SU-DHL-6 (cell line): ENCODE measurements at regions not wholly inside any gene's neighbourhood (a gene's known extent, or its start where the extent isn't known, plus 50 kb on each side); places are given as distances from the start of the nearest gene placed in this dataset.

Source experiments
- H2AFZ ChIP-seq: fragments of 200-600 bp; sonication (generic); 2 replicates; pipeline ENCODE4 v1.6.1; 2014; ENCODE audit warnings: low read depth, mild to moderate bottlenecking, moderate library complexity, mixed read lengths, antibody characterized with exemption, low read length; ENCODE audit not compliant: severe bottlenecking
- H3F3A ChIP-seq: fragments of 200-600 bp; shearing (Covaris generic); 2 replicates; pipeline ENCODE4 v1.6.0; 2016; ENCODE audit warnings: antibody characterized with exemption, mild to moderate bottlenecking; ENCODE audit not compliant: insufficient read depth
- H3K27ac ChIP-seq: fragments of 200-600 bp; sonication (generic); 2 replicates; pipeline ENCODE4 v1.5.1; 2016; ENCODE audit warnings: low read depth, mild to moderate bottlenecking, low read length, moderate library complexity, mixed read lengths
- H3K27me3 ChIP-seq: fragments of 200-600 bp; sonication (generic), shearing (Covaris generic); 2 replicates; pipeline ENCODE4 v1.6.0; 2014; ENCODE audit warnings: mild to moderate bottlenecking, low read length
- H3K36me3 ChIP-seq: fragments of 200-600 bp; sonication (generic); 2 replicates; pipeline ENCODE4 v1.6.1; 2014; ENCODE audit warnings: mild to moderate bottlenecking, low read length, mixed read lengths
- H3K4me2 ChIP-seq: fragments of 300-600, 200-600 bp; shearing (Covaris generic), sonication (generic); 2 replicates; pipeline ENCODE4 v1.6.0; 2014; ENCODE audit warnings: low read length, low read depth, mild to moderate bottlenecking; ENCODE audit not compliant: poor library complexity, severe bottlenecking
- H3K4me3 ChIP-seq: fragments of 200-600 bp; sonication (generic); 2 replicates; pipeline ENCODE4 v1.5.1; 2014; ENCODE audit warnings: antibody characterized with exemption, low read length, mild to moderate bottlenecking, mixed read lengths; ENCODE audit not compliant: insufficient read depth, poor library complexity, severe bottlenecking
- H3K79me2 ChIP-seq: fragments of 200-600 bp; sonication (generic); 2 replicates; pipeline ENCODE4 v1.6.1; 2014; ENCODE audit warnings: mild to moderate bottlenecking, low read length, moderate library complexity; ENCODE audit not compliant: insufficient read depth
- H3K9ac ChIP-seq: fragments of 200-600 bp; sonication (generic); 2 replicates; pipeline ENCODE4 v1.7.0; 2014; ENCODE audit warnings: mild to moderate bottlenecking, low read length
- H3K9me2 ChIP-seq: fragments of 200-600 bp; sonication (generic); replicated peaks from 2 replicates; pipeline ENCODE4 v1.6.1; 2014; ENCODE audit warnings: low read length; ENCODE audit not compliant: insufficient read depth
- H3K9me3 ChIP-seq: fragments of 200-600 bp; sonication (generic); 2 replicates; pipeline ENCODE4 v1.6.1; 2014; ENCODE audit warnings: low read length, mixed read lengths; ENCODE audit not compliant: insufficient read depth
- H4K20me1 ChIP-seq: fragments of 200-600 bp; sonication (generic); 2 replicates; pipeline ENCODE4 v1.6.1; 2014; ENCODE audit warnings: low read depth, mild to moderate bottlenecking, antibody characterized with exemption, low read length, moderate library complexity, mixed read lengths
- EZH2phosphoT487 ChIP-seq: fragments of 200-600 bp; sonication (generic), shearing (Covaris generic); conservative IDR thresholded peaks from 2 replicates; pipeline ENCODE4 v1.6.1; 2018; ENCODE audit warnings: mild to moderate bottlenecking, antibody characterized with exemption, low read length, moderate library complexity, mixed read lengths
- TF ChIP-seq, protein P1 (sequence below): fragments of 200-600 bp; sonication (generic); IDR thresholded peaks from one replicate; pipeline ENCODE4 v1.5.1; 2017; ENCODE audit warnings: antibody characterized with exemption, mild to moderate bottlenecking, low read length, moderate library complexity; ENCODE audit not compliant: insufficient read depth, poor library complexity, severe bottlenecking

DNA sequence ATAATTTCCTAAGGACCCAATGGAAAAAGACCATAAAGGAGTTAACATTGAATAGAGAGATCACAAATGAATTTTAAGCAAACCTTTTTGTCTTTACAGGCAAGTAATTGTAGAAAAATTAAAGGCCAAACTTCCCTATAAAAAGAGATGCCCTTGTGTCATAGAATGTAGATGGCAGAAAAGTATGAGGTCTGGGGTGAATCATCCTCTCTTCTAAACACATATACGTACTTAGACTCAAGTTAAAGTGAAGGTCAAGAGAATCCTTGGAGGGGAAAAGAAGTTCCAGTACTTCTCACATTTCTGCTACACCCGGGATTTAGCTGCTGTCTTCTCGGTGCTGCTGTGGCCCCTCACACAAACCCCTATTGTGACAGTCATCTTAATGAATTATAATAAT is 116.2 kb upstream of the ARID2 start:
- no peaks in the 10 kb centered on the region for H3K79me2 ChIP-seq
- no peaks in the 10 kb centered on the region for H3K9me2 ChIP-seq
- no peaks in the 10 kb centered on the region for H4K20me1 ChIP-seq
- no peak overlapping the region for H3K9ac ChIP-seq
- no peaks in the 10 kb centered on the region for H3F3A ChIP-seq
- H3K9me3 ChIP-seq, result no peaks in the 10 kb centered on the region
- no peak overlapping the region for H2AFZ ChIP-seq
- no peaks in the 10 kb centered on the region for H3K27me3 ChIP-seq
- no peak overlapping the region for H3K4me3 ChIP-seq
- H3K4me2 ChIP-seq, result no peak overlapping the region
- no peak overlapping the region for H3K27ac ChIP-seq
- TF ChIP-seq, protein P1, sequence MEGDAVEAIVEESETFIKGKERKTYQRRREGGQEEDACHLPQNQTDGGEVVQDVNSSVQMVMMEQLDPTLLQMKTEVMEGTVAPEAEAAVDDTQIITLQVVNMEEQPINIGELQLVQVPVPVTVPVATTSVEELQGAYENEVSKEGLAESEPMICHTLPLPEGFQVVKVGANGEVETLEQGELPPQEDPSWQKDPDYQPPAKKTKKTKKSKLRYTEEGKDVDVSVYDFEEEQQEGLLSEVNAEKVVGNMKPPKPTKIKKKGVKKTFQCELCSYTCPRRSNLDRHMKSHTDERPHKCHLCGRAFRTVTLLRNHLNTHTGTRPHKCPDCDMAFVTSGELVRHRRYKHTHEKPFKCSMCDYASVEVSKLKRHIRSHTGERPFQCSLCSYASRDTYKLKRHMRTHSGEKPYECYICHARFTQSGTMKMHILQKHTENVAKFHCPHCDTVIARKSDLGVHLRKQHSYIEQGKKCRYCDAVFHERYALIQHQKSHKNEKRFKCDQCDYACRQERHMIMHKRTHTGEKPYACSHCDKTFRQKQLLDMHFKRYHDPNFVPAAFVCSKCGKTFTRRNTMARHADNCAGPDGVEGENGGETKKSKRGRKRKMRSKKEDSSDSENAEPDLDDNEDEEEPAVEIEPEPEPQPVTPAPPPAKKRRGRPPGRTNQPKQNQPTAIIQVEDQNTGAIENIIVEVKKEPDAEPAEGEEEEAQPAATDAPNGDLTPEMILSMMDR, result no peak
- TF ChIP-seq EZH2phosphoT487, result no peak
- no peaks in the 10 kb centered on the region for H3K36me3 ChIP-seq

DNA sequence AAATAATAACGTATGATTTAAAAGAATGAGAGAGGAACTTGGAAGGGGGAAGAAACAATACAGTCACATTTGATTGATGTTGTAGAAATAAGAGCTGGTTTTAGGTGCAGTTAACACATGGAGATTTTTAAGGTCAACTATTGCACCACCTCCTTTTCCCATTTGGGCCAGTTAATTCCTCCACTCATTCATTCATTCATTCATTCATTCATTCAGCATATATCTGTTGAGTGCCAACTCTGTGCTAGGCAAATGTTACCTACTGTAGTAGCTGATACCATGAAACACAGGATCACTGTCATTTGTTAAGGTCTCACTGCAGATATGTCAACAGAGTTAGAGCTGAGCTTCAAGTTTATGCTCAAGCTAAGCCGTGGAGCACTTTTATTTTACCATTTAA is 115.7 kb upstream of the ARID2 start:
- Histone ChIP-seq H3K36me3 (no peaks in the 10 kb centered on the region), H4K20me1 (no peaks in the 10 kb centered on the region), H3K79me2 (no peaks in the 10 kb centered on the region), H3K4me2 (no peak overlapping the region), H3K27ac (no peak overlapping the region), H3K9me2 (no peaks in the 10 kb centered on the region), H2AFZ (no peak overlapping the region), H3K27me3 (no peaks in the 10 kb centered on the region), H3K9me3 (no peaks in the 10 kb centered on the region), H3K9ac (no peak overlapping the region), H3K4me3 (no peak overlapping the region), H3F3A (no peaks in the 10 kb centered on the region)
- TF ChIP-seq, protein P1, result no peak
- TF ChIP-seq EZH2phosphoT487, result no peak

DNA sequence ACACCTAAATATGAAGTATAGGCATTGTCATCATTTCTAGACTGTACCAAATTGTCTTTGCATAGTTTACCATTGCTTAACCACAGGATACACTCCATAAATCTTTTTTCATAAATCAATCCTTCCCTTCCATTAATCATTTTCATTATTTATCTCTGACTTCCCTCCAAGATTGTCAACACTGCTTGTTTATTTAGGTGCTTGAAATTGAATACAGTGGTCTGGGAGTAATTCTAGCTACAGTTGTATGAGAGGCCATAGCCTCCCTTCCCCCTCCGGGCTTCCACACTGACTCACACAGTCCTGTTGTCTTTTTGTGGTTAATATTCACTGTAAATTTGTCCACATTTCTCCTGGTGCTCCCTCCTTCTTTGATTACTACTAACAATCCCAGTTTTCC is 114.2 kb upstream of the ARID2 start:
- H3K27me3 ChIP-seq, result no peaks in the 10 kb centered on the region
- TF ChIP-seq, protein P1, result no peak
- no peak for TF ChIP-seq EZH2phosphoT487
- H3K9me2 ChIP-seq, result no peaks in the 10 kb centered on the region
- no peaks in the 10 kb centered on the region for H3K36me3 ChIP-seq
- no peak overlapping the region for H3K9ac ChIP-seq
- no peak overlapping the region for H3K27ac ChIP-seq
- H2AFZ ChIP-seq, result no peak overlapping the region
- no peaks in the 10 kb centered on the region for H3K79me2 ChIP-seq
- H4K20me1 ChIP-seq, result no peaks in the 10 kb centered on the region
- no peaks in the 10 kb centered on the region for H3F3A ChIP-seq
- no peak overlapping the region for H3K4me2 ChIP-seq
- H3K9me3 ChIP-seq, result no peaks in the 10 kb centered on the region
- no peak overlapping the region for H3K4me3 ChIP-seq
